ENCODE measurements at regions not wholly inside any gene's neighbourhood (a gene's known extent, or its start where the extent isn't known, plus 50 kb on each side); places are given as distances from the start of the nearest gene placed in this dataset.

DNA sequence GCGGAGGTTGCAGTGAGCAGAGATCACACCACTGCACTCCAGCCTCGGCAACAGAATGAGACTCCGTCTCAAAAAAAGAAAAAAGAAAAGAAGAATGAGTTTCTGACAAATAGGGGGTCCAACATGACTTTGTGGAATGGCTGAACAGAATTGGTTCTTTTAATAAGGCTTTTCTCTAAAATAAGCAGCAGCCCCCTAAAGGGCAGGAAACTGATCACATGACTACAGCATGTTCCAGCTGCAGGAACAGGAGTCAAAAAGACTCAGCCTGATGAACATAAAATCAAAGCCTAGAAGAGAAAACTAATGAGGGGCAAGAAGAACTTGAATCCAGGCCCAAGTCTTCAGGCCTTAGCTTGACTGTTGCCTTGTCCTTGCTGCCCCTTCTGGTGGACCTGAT, 89.7 kb upstream of the ARRDC4 start:
- Histone ChIP-seq H3K27me3 (ENCODE audit: control insufficient read depth in 2 of 2, insufficient read depth in 2 of 2, low read length in 2 of 2) (no peaks in the 10 kb centered on the region), H3K4me3 (ENCODE audit: low read length in 2 of 2) (no peak overlapping the region), H3K36me3 (ENCODE audit: control insufficient read depth in 2 of 2, insufficient read depth in 2 of 2, low read length in 2 of 2) (no peaks in the 10 kb centered on the region), H3K9ac (ENCODE audit: low read depth in 1 of 2, low read length in 2 of 2) (no peak overlapping the region), H3K9me3 (ENCODE audit: control insufficient read depth in 2 of 2, low read length in 2 of 2) (no peaks in the 10 kb centered on the region), H3K27ac (ENCODE audit: low read depth in 2 of 2, low read length in 2 of 2) (no peak overlapping the region), H3K4me1 (ENCODE audit: control insufficient read depth in 2 of 2, insufficient read depth in 2 of 2, low read length in 2 of 2) (no peaks in the 10 kb centered on the region)

DNA sequence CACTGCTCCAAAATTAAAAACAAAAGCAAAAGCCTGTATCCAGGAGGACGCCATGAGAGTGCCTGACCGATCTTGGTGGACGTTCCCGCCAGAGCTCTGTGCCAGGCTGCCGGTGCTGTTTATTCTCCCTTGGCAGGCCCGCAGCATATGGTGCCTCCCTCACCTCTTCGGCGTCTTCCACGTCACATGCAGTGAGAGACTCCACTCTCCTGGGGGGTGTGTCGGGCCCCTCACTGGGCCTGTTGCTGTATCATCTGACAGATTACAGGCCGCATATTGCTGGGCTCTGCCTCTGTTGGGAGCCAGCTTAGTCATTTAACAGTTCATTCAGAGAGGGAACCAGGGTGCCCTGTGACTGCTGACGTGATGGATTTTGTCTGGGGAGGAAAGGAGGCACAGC, 86.4 kb upstream of the ARRDC4 start:
- Histone ChIP-seq H3K27me3 (ENCODE audit: control insufficient read depth in 2 of 2, insufficient read depth in 2 of 2, low read length in 2 of 2) (no peaks in the 10 kb centered on the region), H3K27ac (ENCODE audit: low read depth in 2 of 2, low read length in 2 of 2) (no peak overlapping the region), H3K4me3 (ENCODE audit: low read length in 2 of 2) (no peak overlapping the region), H3K36me3 (ENCODE audit: control insufficient read depth in 2 of 2, insufficient read depth in 2 of 2, low read length in 2 of 2) (no peaks in the 10 kb centered on the region), H3K4me1 (ENCODE audit: control insufficient read depth in 2 of 2, insufficient read depth in 2 of 2, low read length in 2 of 2) (no peaks in the 10 kb centered on the region), H3K9me3 (ENCODE audit: control insufficient read depth in 2 of 2, low read length in 2 of 2) (no peaks in the 10 kb centered on the region), H3K9ac (ENCODE audit: low read depth in 1 of 2, low read length in 2 of 2) (no peak overlapping the region)

DNA sequence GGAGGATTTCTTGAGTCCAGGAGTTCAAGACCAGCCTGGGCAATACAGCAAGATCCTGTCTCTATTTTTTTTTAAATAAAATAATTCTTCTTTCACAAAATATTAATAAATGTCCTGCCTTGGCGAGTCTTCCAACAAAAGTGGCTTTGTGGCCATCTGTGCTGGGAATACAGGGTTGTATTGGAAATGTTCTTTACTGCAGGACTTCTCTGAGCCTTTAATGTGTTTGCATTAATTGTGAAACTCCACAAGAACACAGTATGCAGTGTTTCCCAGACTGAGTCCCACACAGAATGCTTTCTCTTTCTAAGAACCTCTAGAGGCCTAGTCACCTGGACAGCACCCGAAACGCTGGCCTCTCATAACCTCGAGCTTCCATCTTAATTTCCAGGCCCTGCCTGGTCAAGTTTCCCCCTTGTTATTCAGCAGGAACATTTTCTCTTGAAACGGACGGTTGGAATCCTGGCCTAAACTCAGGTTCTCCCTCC, 85.4 kb upstream of the ARRDC4 start:
- Histone ChIP-seq H3K36me3 (ENCODE audit: control insufficient read depth in 2 of 2, insufficient read depth in 2 of 2, low read length in 2 of 2) (no peaks in the 10 kb centered on the region), H3K9me3 (ENCODE audit: control insufficient read depth in 2 of 2, low read length in 2 of 2) (no peaks in the 10 kb centered on the region), H3K9ac (ENCODE audit: low read depth in 1 of 2, low read length in 2 of 2) (peak overlapping the region in 1 of 2 donors; percentile 30), H3K27ac (ENCODE audit: low read depth in 2 of 2, low read length in 2 of 2) (no peak overlapping the region), H3K4me1 (ENCODE audit: control insufficient read depth in 2 of 2, insufficient read depth in 2 of 2, low read length in 2 of 2) (no peaks in the 10 kb centered on the region), H3K4me3 (ENCODE audit: low read length in 2 of 2) (peak overlapping the region in 1 of 2 donors; percentile 57), H3K27me3 (ENCODE audit: control insufficient read depth in 2 of 2, insufficient read depth in 2 of 2, low read length in 2 of 2) (no peaks in the 10 kb centered on the region)

DNA sequence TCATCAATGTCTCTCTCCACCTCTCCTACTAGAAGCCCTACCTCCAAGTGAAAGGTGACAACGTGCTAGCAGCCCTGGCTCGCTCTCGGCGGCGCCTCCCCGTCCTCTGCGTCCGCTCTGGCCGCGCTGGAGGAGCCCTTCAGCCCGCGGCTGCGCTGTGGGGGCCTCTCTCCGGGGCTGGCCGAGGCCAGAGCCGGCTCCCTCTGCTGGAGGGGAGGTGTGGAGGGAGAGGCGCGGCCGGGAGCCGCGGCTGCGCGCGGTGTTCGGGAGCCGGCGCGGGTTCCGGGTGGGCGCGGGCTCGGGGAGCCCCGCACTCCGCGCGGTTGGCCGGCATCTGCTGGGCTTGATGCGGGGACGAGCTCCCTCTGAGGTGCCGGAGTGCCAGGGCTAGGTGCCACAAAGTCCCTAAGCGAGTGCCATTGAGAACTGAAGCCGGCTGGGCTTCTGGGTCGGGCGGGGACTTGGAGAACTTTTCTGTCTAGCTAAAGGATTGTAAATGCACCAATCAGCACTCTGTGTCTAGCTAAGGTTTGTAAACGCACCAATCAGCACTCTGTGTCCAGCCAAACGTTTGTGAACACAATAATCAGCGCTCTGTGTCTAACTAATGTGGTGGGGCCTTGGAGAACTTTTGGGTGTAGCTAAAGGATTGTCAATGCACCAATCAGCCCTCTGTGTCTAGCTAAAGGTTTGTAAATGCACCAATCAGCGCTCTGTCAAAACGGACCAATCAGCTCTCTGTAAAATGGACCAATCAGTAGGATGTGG, 84.8 kb upstream of the ARRDC4 start:
- Histone ChIP-seq H3K27me3 (ENCODE audit: control insufficient read depth in 2 of 2, insufficient read depth in 2 of 2, low read length in 2 of 2) (no peaks in the 10 kb centered on the region), H3K4me1 (ENCODE audit: control insufficient read depth in 2 of 2, insufficient read depth in 2 of 2, low read length in 2 of 2) (no peaks in the 10 kb centered on the region), H3K9ac (ENCODE audit: low read depth in 1 of 2, low read length in 2 of 2) (peak overlapping the region in 1 of 2 donors; percentile 30), H3K36me3 (ENCODE audit: control insufficient read depth in 2 of 2, insufficient read depth in 2 of 2, low read length in 2 of 2) (no peaks in the 10 kb centered on the region), H3K9me3 (ENCODE audit: control insufficient read depth in 2 of 2, low read length in 2 of 2) (no peaks in the 10 kb centered on the region), H3K4me3 (ENCODE audit: low read length in 2 of 2) (peak overlapping the region in 1 of 2 donors; percentile 57), H3K27ac (ENCODE audit: low read depth in 2 of 2, low read length in 2 of 2) (no peak overlapping the region)

DNA sequence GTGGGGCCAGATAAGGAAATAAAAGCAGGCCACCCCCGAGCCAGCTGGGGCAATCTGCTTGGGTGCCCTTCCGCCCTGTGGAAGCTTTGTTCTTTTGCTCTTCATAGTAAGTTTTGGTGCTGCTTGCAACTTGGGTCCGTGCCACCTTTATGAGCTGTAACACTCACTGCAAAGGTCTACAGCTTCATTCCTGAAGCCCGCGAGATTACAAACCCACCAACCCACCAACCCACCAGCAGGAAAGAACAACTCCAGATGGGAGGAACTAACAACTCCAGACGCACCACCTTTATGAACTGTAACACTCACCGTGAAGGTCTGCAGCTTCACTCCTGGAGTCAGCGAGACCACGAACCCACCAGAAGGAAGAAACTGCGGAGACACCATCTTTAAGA, 84.2 kb upstream of the ARRDC4 start:
- Histone ChIP-seq H3K9me3 (ENCODE audit: control insufficient read depth in 2 of 2, low read length in 2 of 2) (no peaks in the 10 kb centered on the region), H3K27me3 (ENCODE audit: control insufficient read depth in 2 of 2, insufficient read depth in 2 of 2, low read length in 2 of 2) (no peaks in the 10 kb centered on the region), H3K9ac (ENCODE audit: low read depth in 1 of 2, low read length in 2 of 2) (no peak overlapping the region), H3K4me1 (ENCODE audit: control insufficient read depth in 2 of 2, insufficient read depth in 2 of 2, low read length in 2 of 2) (no peaks in the 10 kb centered on the region), H3K27ac (ENCODE audit: low read depth in 2 of 2, low read length in 2 of 2) (no peak overlapping the region), H3K4me3 (ENCODE audit: low read length in 2 of 2) (no peak overlapping the region), H3K36me3 (ENCODE audit: control insufficient read depth in 2 of 2, insufficient read depth in 2 of 2, low read length in 2 of 2) (no peaks in the 10 kb centered on the region)

DNA sequence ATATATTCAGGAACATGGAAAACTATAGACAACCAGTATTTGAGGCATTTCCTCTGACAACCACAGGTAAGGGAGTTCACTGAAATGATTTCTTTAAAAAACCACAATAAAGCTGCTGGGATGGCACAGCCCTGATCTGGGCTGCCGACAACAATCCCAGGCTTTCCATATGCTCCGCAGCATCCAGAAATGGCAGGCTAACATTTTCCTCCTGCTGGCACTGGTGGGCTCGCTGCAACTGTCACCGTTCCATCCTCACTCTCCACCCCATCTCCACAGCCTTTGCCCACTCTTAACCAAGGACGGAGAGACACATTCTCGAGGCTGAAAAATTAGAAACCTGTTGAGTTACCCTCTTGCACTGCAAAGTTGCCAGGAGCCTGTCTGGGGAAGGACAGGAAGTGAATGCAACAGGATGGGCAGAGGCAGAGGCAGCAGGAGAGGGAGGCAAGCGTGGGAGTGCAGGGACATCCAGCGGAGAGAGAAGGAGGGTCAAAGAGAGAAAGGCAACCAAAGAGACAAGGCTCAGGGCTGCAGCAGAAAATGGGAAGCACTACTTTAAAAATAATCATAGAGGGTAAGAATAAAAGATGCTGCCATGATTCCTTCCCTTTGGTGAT, 79.0 kb upstream of the ARRDC4 start:
- Histone ChIP-seq H3K4me3 (ENCODE audit: low read length in 2 of 2) (no peak overlapping the region), H3K9ac (ENCODE audit: low read depth in 1 of 2, low read length in 2 of 2) (no peak overlapping the region), H3K27ac (ENCODE audit: low read depth in 2 of 2, low read length in 2 of 2) (no peak overlapping the region), H3K27me3 (ENCODE audit: control insufficient read depth in 2 of 2, insufficient read depth in 2 of 2, low read length in 2 of 2) (no peaks in the 10 kb centered on the region), H3K9me3 (ENCODE audit: control insufficient read depth in 2 of 2, low read length in 2 of 2) (no peaks in the 10 kb centered on the region), H3K4me1 (ENCODE audit: control insufficient read depth in 2 of 2, insufficient read depth in 2 of 2, low read length in 2 of 2) (no peaks in the 10 kb centered on the region), H3K36me3 (ENCODE audit: control insufficient read depth in 2 of 2, insufficient read depth in 2 of 2, low read length in 2 of 2) (no peaks in the 10 kb centered on the region)

DNA sequence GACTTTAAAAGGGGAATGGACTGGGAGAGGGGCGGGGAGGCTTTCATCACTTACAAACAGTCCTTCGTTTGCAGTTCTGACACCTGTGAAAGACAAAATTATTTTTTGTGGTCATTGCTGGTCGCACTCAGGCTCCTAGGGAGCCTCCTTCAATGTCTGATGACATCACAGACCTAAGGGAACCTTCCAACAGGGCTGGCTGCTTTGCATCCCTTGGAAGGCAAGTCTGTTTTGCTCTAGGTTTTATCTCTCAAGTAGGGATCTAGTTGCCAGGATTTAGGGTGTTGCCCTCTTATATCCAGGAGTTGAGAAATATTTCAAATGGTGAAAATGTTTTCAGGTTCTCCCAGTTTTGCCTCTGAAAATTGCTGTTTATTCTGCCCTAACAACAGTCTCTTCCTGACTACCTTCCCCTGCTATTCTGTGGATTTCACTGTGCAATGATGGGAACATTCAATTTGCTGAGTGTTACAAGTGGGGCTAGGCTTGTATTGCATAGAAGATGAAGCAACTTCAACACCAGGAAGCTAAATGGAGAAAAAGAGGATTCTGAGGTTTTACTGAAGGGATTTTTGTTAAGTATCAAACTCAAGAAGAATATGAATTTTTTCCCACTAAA, 75.9 kb upstream of the ARRDC4 start:
- no peak overlapping the region for H3K4me3 ChIP-seq (ENCODE audit: low read length in 2 of 2)
- H3K9ac ChIP-seq (ENCODE audit: low read depth in 1 of 2, low read length in 2 of 2) = no peak overlapping the region
- no peak overlapping the region for H3K27ac ChIP-seq (ENCODE audit: low read depth in 2 of 2, low read length in 2 of 2)
- no peaks in the 10 kb centered on the region for H3K9me3 ChIP-seq (ENCODE audit: control insufficient read depth in 2 of 2, low read length in 2 of 2)
- H3K27me3 ChIP-seq (ENCODE audit: control insufficient read depth in 2 of 2, insufficient read depth in 2 of 2, low read length in 2 of 2) = no peaks in the 10 kb centered on the region
- H3K36me3 ChIP-seq (ENCODE audit: control insufficient read depth in 2 of 2, insufficient read depth in 2 of 2, low read length in 2 of 2) = no peaks in the 10 kb centered on the region
- H3K4me1 ChIP-seq (ENCODE audit: control insufficient read depth in 2 of 2, insufficient read depth in 2 of 2, low read length in 2 of 2) = no peaks in the 10 kb centered on the region

DNA sequence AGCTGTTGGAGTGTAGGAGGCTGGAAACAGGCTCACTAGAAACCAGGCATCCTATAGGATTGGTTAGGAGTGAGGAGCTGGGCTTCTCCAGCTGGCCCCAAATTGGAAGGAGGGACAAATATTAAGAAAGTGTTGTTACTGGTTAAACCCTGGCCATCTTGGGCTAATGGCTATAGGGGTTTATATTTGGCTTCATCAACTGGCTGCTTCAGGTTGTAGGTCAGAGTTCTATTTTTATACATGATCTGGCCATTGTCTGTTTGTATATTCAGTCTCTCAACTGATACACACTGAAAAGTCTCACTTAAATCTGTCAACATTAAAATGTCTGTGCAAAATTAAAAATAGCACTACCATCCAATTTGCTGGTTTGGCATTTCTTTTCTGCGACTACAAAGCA, 70.2 kb upstream of the ARRDC4 start:
- Histone ChIP-seq H3K9ac (ENCODE audit: low read depth in 1 of 2, low read length in 2 of 2) (no peak overlapping the region), H3K27ac (ENCODE audit: low read depth in 2 of 2, low read length in 2 of 2) (no peak overlapping the region), H3K36me3 (ENCODE audit: control insufficient read depth in 2 of 2, insufficient read depth in 2 of 2, low read length in 2 of 2) (no peaks in the 10 kb centered on the region), H3K27me3 (ENCODE audit: control insufficient read depth in 2 of 2, insufficient read depth in 2 of 2, low read length in 2 of 2) (no peaks in the 10 kb centered on the region), H3K9me3 (ENCODE audit: control insufficient read depth in 2 of 2, low read length in 2 of 2) (no peaks in the 10 kb centered on the region), H3K4me1 (ENCODE audit: control insufficient read depth in 2 of 2, insufficient read depth in 2 of 2, low read length in 2 of 2) (peaks cover 0 to 2% of the 10 kb centered on the region in 2 donors), H3K4me3 (ENCODE audit: low read length in 2 of 2) (no peak overlapping the region)

DNA sequence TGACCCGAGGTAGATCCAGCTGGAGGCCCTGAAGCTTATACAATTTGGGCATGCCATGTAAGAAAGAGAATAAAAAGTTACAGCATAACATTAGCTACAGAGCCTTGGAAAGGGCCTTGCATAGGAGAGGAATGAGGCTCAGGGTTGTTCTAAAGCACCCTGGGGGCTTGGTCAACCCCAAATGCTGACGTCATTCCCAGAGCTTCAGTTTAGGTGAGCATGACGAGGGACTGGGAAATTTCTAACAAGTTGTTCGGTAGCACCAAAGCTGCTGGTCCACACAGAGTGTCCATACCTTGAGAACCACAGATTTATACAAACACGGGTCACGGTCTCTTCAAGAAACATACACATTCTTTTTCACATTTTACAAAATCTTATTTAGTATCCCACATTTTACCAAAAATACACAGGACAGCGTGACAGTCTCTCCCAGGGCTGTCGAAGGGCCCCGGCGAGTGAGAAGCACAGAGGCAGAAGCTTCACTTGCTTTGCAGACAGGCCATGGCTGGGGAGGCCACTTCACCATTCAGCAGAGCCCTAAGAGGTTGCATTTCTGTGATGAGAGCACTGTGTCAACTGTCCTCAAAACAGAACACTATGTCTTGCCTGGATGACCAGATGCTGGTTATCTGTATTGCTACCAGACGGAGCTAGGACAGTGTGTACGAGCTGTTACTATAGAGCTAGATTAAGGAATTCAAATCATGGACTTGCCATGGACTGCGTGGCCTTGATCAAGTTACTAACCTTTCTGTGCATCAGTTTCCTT, 68.2 kb upstream of the ARRDC4 start:
- H3K4me3 ChIP-seq (ENCODE audit: low read length in 2 of 2) = no peak overlapping the region
- H3K36me3 ChIP-seq (ENCODE audit: control insufficient read depth in 2 of 2, insufficient read depth in 2 of 2, low read length in 2 of 2) = no peaks in the 10 kb centered on the region
- H3K4me1 ChIP-seq (ENCODE audit: control insufficient read depth in 2 of 2, insufficient read depth in 2 of 2, low read length in 2 of 2) = peaks cover 0 to 2% of the 10 kb centered on the region in 2 donors
- no peaks in the 10 kb centered on the region for H3K27me3 ChIP-seq (ENCODE audit: control insufficient read depth in 2 of 2, insufficient read depth in 2 of 2, low read length in 2 of 2)
- no peak overlapping the region for H3K9ac ChIP-seq (ENCODE audit: low read depth in 1 of 2, low read length in 2 of 2)
- H3K9me3 ChIP-seq (ENCODE audit: control insufficient read depth in 2 of 2, low read length in 2 of 2) = no peaks in the 10 kb centered on the region
- no peak overlapping the region for H3K27ac ChIP-seq (ENCODE audit: low read depth in 2 of 2, low read length in 2 of 2)

DNA sequence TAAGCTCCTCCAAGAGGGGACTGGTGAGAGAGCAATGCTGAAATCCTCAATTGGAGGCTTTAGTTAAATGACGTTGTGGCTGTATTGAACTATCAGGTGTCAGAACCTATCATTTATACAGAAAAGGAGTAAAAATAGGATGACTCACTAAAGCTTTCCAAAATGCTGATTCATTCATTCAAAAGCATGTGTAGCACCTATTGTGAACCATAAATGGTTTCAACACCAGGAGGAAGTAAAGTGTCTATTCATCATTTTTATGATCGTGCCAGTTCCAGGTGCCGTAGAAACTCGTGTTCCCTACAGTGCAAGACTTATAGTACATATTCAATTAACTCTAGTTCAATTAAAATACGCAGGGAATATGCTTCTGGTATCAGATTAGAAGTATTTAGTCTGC, 66.5 kb upstream of the ARRDC4 start:
- H3K36me3 ChIP-seq (ENCODE audit: control insufficient read depth in 2 of 2, insufficient read depth in 2 of 2, low read length in 2 of 2) = no peaks in the 10 kb centered on the region
- no peaks in the 10 kb centered on the region for H3K27me3 ChIP-seq (ENCODE audit: control insufficient read depth in 2 of 2, insufficient read depth in 2 of 2, low read length in 2 of 2)
- peaks cover 0 to 2% of the 10 kb centered on the region in 2 donors for H3K4me1 ChIP-seq (ENCODE audit: control insufficient read depth in 2 of 2, insufficient read depth in 2 of 2, low read length in 2 of 2)
- H3K4me3 ChIP-seq (ENCODE audit: low read length in 2 of 2) = no peak overlapping the region
- no peak overlapping the region for H3K27ac ChIP-seq (ENCODE audit: low read depth in 2 of 2, low read length in 2 of 2)
- no peaks in the 10 kb centered on the region for H3K9me3 ChIP-seq (ENCODE audit: control insufficient read depth in 2 of 2, low read length in 2 of 2)
- no peak overlapping the region for H3K9ac ChIP-seq (ENCODE audit: low read depth in 1 of 2, low read length in 2 of 2)
